MG63 (cell line): ENCODE measurements at regions not wholly inside any gene's neighbourhood (a gene's known extent, or its start where the extent isn't known, plus 50 kb on each side); places are given as distances from the start of the nearest gene placed in this dataset.

Source experiments
- DNase-seq: peaks from one replicate; pipeline ENCODE4 v3.0.0-alpha.2; 2020
- H3K27me3 ChIP-seq: fragments of 250-450 bp; sonication (Bioruptor Pico); 2 replicates; pipeline ENCODE4 v1.5.1; 2020; ENCODE audit warnings: mild to moderate bottlenecking, moderate library complexity
- H3K36me3 ChIP-seq: fragments of 250-450 bp; sonication (Bioruptor Pico); 2 replicates; pipeline ENCODE4 v1.5.1; 2020; ENCODE audit warnings: mild to moderate bottlenecking, moderate library complexity
- H3K4me3 ChIP-seq: fragments of 250-450 bp; sonication (Bioruptor Pico); 2 replicates; pipeline ENCODE4 v1.5.1; 2020; ENCODE audit warnings: mild to moderate bottlenecking, moderate library complexity
- H3K9me3 ChIP-seq: fragments of 250-450 bp; sonication (Bioruptor Pico); 2 replicates; pipeline ENCODE4 v1.5.1; 2020; ENCODE audit warnings: mild to moderate bottlenecking, moderate library complexity

DNA sequence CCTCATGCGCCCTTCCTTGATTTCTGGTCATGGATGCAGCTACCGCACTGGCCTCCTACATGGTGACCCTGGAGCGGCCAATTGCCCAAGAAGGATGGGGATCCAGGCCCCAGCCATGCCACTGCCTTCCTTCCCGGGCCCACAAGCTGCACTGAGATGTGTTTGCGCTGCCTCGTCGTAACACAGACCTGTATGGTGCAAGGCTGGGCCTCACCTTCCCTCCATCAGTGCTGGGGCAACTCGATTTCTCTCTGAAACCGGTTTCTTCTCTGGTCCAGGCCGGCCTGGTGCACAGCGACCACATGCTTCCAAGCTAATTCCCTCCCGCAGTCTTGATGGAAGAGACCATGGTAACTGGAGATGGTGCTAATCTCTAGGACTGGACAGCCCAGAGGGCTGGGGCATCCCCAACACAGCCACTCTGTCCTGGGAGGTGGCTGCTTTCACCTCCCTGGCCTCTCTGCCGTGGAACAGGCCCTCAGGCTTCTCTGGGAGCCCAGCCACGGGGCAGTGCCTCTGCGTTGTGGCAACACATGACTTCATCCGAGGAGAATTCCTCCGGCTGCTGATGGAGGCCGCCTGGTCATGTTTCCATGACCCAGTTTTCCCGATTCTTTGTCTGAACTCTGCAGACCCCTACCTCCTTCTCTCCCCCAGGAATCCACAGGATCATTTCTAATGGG lies 184.2 kb downstream of the GLI2 start:
- no peaks in the 10 kb centered on the region; the same call in 1 of the 2 replicates for H3K36me3 ChIP-seq
- peak; percentile 41 for DNase-seq

DNA sequence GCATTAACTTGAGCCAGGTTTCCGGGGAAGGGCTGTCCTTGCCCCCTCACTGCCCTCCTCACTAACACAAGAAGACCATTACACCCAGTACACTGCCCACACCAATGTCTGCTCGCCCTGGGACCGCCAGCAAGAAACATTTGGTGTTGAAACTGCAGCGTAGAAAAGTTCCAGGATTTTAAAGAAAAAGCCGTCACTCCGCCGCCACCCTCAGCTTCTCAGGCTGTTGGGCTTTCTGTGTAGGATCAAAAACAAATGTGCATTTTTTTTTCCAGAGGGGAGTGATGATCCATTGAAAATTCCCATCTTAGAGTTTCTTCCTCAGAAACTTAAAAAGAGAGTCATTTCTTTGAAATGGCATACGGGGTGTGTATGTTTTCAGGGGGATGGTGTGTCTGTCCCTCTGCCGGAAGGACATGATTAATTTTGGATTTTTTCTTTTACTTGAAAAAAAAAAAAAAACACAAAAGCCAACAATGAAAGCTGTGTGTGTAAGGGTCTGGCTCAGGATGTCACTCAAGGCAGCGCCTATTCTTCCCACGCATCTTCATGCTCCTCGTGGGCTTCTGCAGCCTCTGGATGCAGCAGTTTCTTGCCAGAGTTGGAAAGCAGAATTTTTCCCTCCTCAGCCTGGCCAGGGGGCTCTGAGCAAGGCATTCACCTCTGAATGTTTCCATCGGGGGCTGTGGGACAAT lies 184.9 kb downstream of the GLI2 start:
- no peak for DNase-seq
- H3K36me3 ChIP-seq, result no peaks in the 10 kb centered on the region
- no peaks in the 10 kb centered on the region for H3K27me3 ChIP-seq
- no peak overlapping the region for H3K4me3 ChIP-seq
- H3K9me3 ChIP-seq, result no peaks in the 10 kb centered on the region

More for the DNA sequence above, 184.2 kb downstream of the GLI2 start:
- Histone ChIP-seq H3K27me3 (no peaks in the 10 kb centered on the region), H3K4me3 (no peak overlapping the region), H3K9me3 (no peaks in the 10 kb centered on the region)

DNA sequence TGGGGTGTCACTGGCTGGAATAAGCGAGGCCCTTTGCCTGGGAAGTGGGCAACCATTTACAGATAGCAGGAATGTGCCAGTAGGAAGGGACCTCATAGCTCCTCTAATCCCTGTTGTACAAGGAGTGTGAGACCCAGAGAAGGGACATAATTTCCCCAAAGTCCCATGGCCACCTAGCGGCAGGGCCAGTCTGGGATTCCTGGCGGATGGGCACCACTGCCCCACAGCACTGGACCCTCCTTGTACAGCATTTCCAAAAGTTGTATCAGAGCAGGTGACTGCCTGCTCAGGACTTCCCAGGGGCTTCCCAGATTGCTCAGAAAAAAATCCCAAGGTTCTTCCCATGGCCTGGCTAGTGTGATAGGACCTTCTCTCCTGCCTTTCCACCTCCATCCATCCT lies 185.8 kb downstream of the GLI2 start:
- Histone ChIP-seq H3K27me3 (no peaks in the 10 kb centered on the region), H3K4me3 (no peak overlapping the region), H3K36me3 (no peaks in the 10 kb centered on the region), H3K9me3 (no peaks in the 10 kb centered on the region)
- DNase-seq, result no peak

DNA sequence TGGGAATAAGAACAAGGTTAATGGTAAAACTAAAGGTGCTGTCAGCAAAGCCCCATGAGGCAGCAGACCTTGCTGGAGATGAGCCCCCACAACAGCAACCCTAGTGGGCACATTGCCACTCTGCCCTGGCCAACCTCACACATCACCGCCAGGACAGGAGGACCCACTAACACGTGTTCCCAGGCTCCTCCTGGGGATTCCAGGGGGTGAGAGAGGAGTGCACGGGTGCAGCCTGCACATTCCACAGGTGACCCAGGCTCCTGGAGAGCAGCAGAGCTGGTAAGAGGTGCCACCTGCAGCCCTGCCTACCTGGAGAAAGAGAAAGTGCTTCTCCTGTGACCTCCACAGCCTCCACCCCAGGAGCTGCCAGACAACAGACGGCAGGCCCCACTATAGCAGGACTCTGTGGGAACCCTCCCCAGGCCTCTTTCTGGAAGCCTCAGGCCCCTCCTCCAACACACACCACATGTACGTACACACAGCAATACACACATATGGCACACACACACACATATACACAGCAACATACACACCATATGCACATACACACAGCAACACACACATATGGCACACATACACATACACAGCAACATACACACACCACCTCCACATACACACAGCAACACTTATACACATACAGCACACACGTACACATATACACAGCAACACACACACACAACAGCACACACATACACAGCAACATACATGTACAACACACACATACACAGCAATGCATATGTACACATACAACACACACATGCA lies 187.1 kb downstream of the GLI2 start:
- no peaks in the 10 kb centered on the region for H3K36me3 ChIP-seq
- H3K27me3 ChIP-seq, result no peaks in the 10 kb centered on the region
- no peaks in the 10 kb centered on the region for H3K9me3 ChIP-seq
- no peak overlapping the region for H3K4me3 ChIP-seq
- no peak for DNase-seq

DNA sequence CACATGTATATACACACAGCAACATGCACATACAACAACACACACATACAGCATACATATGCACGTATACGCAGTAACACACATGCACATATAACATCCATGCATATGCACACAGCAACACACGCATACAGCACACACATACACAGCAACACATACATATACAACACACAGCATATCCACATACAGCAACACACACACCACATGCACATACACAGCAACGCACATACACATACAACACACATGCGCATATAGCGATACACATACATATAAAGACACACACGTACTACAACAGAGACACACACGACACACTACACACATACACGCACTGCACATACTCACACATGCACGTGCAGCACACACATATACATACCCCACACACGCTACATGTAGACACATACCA lies 187.8 kb downstream of the GLI2 start:
- Histone ChIP-seq H3K4me3 (no peak overlapping the region), H3K9me3 (no peaks in the 10 kb centered on the region), H3K36me3 (no peaks in the 10 kb centered on the region), H3K27me3 (no peaks in the 10 kb centered on the region)
- no peak for DNase-seq

DNA sequence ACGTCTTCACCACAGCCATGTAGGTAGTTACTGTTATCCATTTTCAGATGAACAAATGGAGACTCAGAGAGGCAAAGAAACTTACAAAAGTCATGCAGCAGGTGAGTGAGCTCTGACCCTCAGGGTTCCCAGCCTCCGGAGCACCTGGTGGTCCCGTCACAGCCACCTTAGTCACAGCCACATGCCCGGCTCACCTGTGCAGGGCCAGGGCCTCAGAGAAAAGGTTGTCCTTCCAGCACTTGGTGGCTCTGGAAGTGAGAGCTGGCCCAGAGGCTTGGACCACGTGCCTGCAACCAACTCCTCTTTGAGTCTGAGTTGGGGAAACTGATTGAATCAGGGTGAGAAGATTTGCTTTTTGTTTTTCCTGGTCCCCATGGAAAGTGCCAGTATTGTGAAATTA lies 189.3 kb downstream of the GLI2 start:
- H3K9me3 ChIP-seq, result no peaks in the 10 kb centered on the region

DNA sequence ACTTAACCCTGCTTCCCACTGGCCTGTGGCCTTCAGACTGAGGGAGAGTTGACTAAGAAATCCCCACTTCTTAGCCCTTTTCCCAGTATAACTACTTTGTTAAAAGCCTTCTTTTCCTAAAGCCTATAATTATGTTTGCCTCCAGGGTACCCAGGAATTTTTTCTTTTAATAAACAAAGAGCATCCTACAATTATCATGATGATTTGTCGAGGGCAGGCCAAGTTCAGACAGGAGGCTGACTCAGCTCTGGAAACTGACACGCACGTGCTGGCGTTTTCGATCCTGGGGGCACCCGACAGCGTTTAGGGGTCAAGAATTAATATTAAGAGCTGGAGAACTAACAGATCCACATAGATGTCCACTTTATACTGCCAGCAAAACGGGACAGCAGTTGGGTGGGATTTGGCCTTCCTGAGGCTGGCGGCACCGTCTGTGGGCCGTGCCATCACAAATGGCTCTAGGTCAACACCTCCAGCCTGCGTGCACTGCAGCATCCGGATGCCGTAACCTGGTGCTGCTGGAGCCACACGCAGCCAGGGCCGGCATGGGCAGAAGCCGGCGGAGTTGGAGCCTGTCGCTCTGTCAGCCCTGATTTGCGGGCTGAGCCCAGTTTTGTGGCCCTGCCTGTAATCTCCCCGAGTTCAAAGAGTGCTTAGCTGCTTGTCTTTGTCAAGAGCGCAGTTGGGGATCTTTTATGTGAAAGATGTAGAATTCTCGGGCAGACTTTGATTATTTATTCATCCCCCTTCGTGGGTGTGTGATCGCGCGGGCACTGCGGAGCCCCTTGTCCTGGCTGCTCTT lies 191.0 kb downstream of the GLI2 start:
- Histone ChIP-seq H3K4me3 (no peak overlapping the region), H3K27me3 (no peaks in the 10 kb centered on the region), H3K9me3 (no peaks in the 10 kb centered on the region), H3K36me3 (peaks cover 2% of the 10 kb centered on the region; the same call in 1 of the 2 replicates)
- peak; percentile 28 for DNase-seq

More for the DNA sequence above, 189.3 kb downstream of the GLI2 start:
- Histone ChIP-seq H3K27me3 (no peaks in the 10 kb centered on the region), H3K36me3 (no peaks in the 10 kb centered on the region), H3K4me3 (no peak overlapping the region)
- no peak for DNase-seq

DNA sequence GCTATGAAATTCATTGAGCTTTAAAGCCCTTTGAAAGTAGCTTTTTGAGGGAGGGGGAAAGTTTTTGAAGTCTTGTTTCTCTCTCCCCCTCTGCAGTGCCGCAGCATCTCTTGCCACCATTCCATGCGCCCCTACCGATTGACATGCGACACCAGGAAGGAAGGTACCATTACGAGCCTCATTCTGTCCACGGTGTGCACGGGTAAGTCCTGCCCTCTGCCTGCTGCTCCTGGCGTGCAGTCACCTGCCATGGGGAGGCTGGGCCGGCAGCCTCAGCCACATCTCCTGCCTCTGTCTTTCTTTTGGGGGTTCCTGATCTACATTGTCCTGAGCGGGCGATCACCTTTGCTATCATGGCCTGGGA lies 191.6 kb downstream of the GLI2 start:
- no peak for DNase-seq
- no peaks in the 10 kb centered on the region for H3K9me3 ChIP-seq
- H3K36me3 ChIP-seq, result peaks cover 2% of the 10 kb centered on the region; the same call in 1 of the 2 replicates

DNA sequence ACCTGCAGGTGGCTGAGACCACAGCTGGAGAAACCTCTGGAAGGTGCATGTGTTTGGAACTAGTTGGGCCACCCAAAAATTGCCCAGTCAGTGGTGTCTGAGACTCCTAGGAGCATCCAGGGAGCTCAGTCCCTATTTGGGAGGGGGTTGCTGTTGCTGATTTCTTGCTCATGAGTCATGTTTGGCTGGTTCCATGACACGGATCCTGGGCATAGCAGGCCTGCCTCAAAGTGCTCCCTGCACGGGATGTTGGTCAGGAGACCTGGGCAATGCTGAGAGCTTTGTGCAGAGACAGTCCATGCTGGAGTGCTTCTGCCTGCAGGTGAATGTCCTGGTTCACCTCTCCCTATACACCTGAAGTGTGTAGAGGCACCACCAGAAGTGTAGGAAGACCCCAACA lies 194.2 kb downstream of the GLI2 start:
- no peaks in the 10 kb centered on the region for H3K27me3 ChIP-seq
- peaks cover 2% of the 10 kb centered on the region; the same call in 1 of the 2 replicates for H3K36me3 ChIP-seq
- H3K9me3 ChIP-seq, result no peaks in the 10 kb centered on the region
- peak; percentile 26 for DNase-seq
- no peak overlapping the region for H3K4me3 ChIP-seq

More for the DNA sequence above, 191.6 kb downstream of the GLI2 start:
- Histone ChIP-seq H3K27me3 (no peaks in the 10 kb centered on the region), H3K4me3 (no peak overlapping the region)

DNA sequence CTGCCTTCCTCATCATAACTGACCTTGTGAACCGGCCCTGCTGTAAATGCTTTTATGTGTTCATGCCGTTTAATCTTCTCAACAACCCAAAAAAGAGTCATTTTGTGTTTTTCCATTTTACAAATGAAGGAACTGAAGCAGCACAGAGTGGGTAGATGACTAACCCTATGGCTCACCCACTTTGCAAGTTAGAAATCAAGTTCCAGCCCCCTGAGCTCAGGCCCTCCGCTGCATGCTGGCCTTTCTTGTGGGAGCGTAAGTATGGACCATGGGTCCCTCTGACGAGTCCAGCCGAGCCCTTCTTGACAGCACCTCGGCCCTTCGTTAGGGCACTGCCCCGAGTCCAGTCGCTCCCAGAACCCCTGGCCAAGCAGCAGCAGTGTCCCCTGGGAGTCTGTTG lies 194.6 kb downstream of the GLI2 start:
- no peak overlapping the region for H3K4me3 ChIP-seq
- no peak for DNase-seq
- H3K36me3 ChIP-seq, result peaks cover 2% of the 10 kb centered on the region; the same call in 1 of the 2 replicates

DNA sequence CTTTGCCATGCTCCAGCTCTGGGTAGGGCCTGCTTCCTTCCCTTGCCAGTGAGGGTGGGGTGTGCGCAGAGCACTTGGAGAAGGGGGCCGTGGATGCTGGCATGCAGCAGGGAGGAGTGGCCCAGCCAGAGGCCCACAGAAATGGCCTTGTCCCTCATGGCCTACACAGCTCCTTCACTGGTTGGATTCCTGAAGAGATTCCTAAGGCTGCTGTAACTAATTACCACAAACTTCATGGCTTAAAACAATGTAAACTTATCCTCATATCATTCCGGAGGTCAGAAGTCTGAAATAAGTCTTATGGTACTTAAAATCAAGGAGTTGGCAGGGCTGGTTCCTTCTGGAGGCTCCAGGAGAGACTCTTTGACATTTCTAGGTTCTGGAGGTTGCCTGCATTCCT lies 195.2 kb downstream of the GLI2 start:
- DNase-seq, result no peak
- no peak overlapping the region for H3K4me3 ChIP-seq
- peaks cover 2% of the 10 kb centered on the region; the same call in 1 of the 2 replicates for H3K36me3 ChIP-seq
- H3K27me3 ChIP-seq, result no peaks in the 10 kb centered on the region
- no peaks in the 10 kb centered on the region for H3K9me3 ChIP-seq

More for the DNA sequence above, 194.6 kb downstream of the GLI2 start:
- Histone ChIP-seq H3K9me3 (no peaks in the 10 kb centered on the region), H3K27me3 (no peaks in the 10 kb centered on the region)

DNA sequence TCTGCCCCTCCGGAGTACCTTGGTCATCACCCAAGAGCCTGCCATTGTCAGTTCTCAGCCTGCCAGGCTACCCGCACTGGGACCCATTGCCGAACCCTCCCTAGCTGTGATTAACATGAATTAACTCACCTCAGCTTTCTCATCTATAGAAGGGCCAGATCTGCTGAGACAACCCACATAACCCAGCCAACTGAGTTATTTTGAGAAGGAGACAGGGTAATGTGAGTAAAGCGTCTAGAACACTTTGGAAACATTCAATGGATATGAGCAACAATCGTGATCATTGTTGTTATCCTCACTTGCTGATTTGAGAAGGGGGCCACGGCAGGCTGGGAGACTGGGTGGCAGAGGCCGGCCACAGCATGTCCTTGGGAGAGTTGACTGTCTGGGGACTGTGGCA lies 196.8 kb downstream of the GLI2 start:
- no peak overlapping the region for H3K4me3 ChIP-seq
- DNase-seq, result no peak
- no peaks in the 10 kb centered on the region for H3K9me3 ChIP-seq
- H3K36me3 ChIP-seq, result peaks cover 2% of the 10 kb centered on the region; the same call in 1 of the 2 replicates
- no peaks in the 10 kb centered on the region for H3K27me3 ChIP-seq

DNA sequence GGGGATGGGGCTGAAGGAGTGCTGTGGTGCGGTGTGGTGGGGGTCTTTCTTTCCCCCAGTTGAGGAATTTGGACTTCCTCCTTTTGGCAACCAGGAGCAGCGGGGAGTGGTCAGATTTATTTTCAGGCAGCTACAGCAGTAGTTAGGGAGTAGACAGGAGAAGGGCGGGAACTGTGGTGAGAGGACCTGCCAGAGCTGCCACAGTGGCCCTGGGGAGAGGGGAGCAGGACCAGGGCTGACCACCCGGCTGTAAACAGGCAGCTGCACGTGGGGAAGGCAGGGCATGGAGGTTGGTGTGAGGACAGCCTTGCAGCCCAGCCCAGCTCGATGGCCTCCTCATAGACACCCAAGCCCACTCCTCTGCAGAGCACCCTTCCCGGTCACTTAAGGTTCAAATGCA lies 197.2 kb downstream of the GLI2 start:
- Histone ChIP-seq H3K27me3 (no peaks in the 10 kb centered on the region), H3K36me3 (peaks cover 2% of the 10 kb centered on the region; the same call in 1 of the 2 replicates), H3K9me3 (no peaks in the 10 kb centered on the region), H3K4me3 (no peak overlapping the region)
- DNase-seq, result no peak

DNA sequence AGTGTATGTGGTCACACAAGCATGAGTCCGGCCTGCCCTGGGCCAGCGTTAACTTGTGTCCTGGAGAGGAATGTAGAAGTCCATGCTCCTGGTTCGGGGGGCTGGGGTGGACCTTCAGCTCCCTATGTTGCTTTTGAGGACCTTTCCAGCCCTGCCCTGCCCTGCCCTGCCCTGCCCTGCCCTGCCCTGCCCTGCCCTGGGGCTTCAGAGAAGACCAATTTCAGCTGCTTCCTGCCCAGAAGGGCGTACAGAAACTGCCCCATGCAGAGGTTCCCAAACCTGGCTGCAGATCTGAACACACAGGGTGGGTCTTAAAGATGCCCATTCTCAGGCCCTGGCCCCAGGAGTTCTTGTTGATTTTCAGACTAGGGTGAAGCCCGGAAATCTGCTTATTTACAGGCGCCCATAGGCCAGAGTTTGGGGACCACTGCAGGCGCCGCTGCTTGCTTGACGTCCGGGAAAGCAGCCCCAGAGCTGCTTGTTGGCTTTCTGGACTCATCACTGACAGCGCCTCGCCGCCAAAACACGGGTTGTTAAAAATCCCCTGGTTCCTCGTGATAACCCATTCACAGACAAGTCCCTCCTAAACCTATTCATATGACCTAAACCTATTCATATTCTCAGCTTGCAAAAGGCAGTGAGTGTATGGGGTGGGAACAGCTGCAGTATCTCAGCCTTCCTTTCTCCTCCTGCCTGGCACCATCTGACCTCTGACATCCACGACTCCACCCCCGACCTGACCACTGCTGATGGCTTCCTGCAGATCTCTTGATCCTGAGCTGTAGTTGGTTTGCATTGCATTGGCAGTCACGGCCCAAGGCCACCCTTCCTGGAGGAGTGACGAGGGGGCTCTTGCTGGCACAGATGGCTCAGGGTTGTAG lies 198.3 kb downstream of the GLI2 start:
- H3K36me3 ChIP-seq, result peaks cover 2% of the 10 kb centered on the region; the same call in 1 of the 2 replicates
- no peak overlapping the region for H3K4me3 ChIP-seq
- H3K9me3 ChIP-seq, result no peaks in the 10 kb centered on the region
- H3K27me3 ChIP-seq, result no peaks in the 10 kb centered on the region
- DNase-seq, result peak; percentile 58

DNA sequence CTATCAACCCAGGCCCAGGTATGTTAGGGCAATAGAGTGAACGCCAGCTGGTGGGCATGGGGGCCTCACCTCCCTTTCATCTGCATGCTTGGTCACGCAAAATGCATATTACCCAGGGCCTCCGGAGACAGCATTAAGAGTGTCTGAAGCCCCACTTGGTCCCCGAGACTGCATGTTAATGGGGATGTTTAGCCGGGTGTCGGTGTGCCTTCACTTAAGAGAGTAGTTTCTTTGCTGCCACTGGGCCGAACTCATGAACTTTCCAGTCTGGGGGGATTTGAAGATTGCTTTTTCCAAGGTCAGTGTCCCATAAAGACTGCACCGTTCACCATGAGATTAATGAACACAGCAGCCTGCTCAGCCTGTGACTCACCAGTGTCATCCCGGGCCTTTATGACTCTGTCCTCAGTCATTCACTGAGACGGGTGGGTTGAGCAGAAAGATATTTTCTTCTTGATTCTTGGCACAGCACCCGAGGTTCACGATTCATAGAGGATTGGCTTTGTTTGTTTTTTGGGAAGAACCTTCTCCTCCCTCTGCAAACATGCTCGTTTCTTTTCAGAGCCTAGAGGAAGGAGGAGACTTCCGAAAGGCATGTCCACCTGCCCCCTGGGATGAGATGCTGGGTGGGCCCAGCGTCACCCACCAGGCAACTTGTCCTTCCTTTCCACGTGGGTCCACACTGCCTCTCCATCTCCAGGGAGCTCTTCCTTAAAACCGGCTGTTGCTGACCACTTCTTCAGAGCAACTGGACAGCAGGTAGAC lies 199.1 kb downstream of the GLI2 start:
- DNase-seq, result peak; percentile 90
- H3K4me3 ChIP-seq, result no peak overlapping the region

More for the DNA sequence above, 199.1 kb downstream of the GLI2 start:
- Histone ChIP-seq H3K27me3 (no peaks in the 10 kb centered on the region), H3K9me3 (no peaks in the 10 kb centered on the region), H3K36me3 (peaks cover 2% of the 10 kb centered on the region; the same call in 1 of the 2 replicates)
